K562 (cell line): ENCODE measurements at regions not wholly inside any gene's neighbourhood (a gene's known extent, or its start where the extent isn't known, plus 50 kb on each side); places are given as distances from the start of the nearest gene placed in this dataset.

ENCODE experiments used
- CAMTA2 ChIP-seq: fragments of 250-450 bp; sonication (Bioruptor Pico); conservative IDR thresholded peaks from 2 replicates; pipeline ENCODE4 v1.5.1; 2022
- CHD4 ChIP-seq: fragments of 200-600 bp; sonication (generic); IDR thresholded peaks from 3 replicates; pipeline ENCODE4 v1.6.1; 2012; ENCODE audit warnings: low read depth, mild to moderate bottlenecking, mixed read lengths, low read length, inconsistent platforms; ENCODE audit not compliant: insufficient read depth, insufficient replicate concordance, poor library complexity, severe bottlenecking
- EP300 ChIP-seq: IDR thresholded peaks from 2 replicates; pipeline ENCODE4 v1.6.1; 2012; ENCODE audit warnings: low read length, improper control_type of control experiment
- HDAC2 ChIP-seq: fragments of 450-650 bp; IDR thresholded peaks from 2 replicates; pipeline ENCODE4 v1.6.1; 2016; ENCODE audit warnings: mild to moderate bottlenecking
- MEF2A ChIP-seq: IDR thresholded peaks from 2 replicates; pipeline ENCODE4 v1.6.1; 2011; ENCODE audit warnings: low read depth, mild to moderate bottlenecking, low read length, moderate library complexity; ENCODE audit not compliant: control insufficient read depth
- MYC ChIP-seq, 2 experiments: fragments of 250-450 bp in 1 of 2; sonication (Bioruptor Pico) in 1 of 2; IDR thresholded peaks; 2 replicates each; pipeline versions ENCODE4 v1.5.1 to v1.6.1; 2012 to 2021; ENCODE audit warnings: low read depth in 2 of 2, borderline replicate concordance in 1 of 2, improper control_type of control experiment in 1 of 2, low read length in 1 of 2, mild to moderate bottlenecking in 1 of 2, moderate library complexity in 1 of 2
- TAF15 ChIP-seq: fragments of 200-400 bp; formaldehyde crosslinking; IDR thresholded peaks from 2 replicates; pipeline ENCODE4 v1.6.1; 2017; ENCODE audit warnings: mild to moderate bottlenecking, low read depth, low read length, moderate library complexity
- ZNF282 ChIP-seq: sonication (generic); formaldehyde crosslinking; IDR thresholded peaks from 2 replicates; pipeline ENCODE4 v1.8.1; 2023; ENCODE audit warnings: missing genetic modification reagents
- ZNF57 ChIP-seq: fragments of 450-650 bp; formaldehyde crosslinking; IDR thresholded peaks from 2 replicates; pipeline ENCODE4 v1.4.0; 2020; ENCODE audit warnings: mild to moderate bottlenecking, moderate library complexity
- TF ChIP-seq, protein P1 (sequence below), 3 experiments: IDR thresholded peaks in 2 of 3; conservative IDR thresholded peaks in 1 of 3; 2 replicates each; pipeline ENCODE4 v1.5.1; 2011 to 2012; ENCODE audit warnings: low read length in 3 of 3, mild to moderate bottlenecking in 3 of 3, control low read depth in 2 of 3, improper control_type of control experiment in 1 of 3, inconsistent platforms in 1 of 3, low read depth in 1 of 3, mixed read lengths in 1 of 3, moderate library complexity in 1 of 3; ENCODE audit not compliant: insufficient read depth in 2 of 3
- TF ChIP-seq, protein P2 (sequence below): sonication (generic); formaldehyde crosslinking; IDR thresholded peaks from 2 replicates; pipeline ENCODE4 v1.8.1; 2022; ENCODE audit warnings: missing genetic modification reagents

DNA sequence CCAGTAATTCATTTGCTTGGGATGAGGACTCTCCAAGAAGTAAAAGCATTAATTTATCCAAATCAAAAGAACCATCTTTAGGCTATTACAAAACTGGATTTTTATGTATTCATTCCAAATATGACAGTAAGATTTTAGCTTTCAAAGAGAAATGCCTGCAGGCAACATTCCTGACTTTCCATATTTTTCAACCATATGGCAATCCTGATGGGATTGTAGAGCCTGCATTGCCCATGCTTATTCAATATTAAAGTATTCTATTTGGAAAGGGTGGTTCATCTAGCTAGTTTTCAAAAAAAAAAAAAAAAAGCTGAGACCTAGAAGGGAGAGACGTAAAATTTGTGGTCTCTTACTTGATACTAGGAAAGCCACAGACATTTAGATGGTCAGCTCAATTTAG, 1253.7 kb downstream of the LRFN5 start:
- TF ChIP-seq ZNF282 (CRISPR knock-in tag) (no peak), MEF2A (no peak), EP300 (no peak), MYC (IDR thresholded peaks at IDR 0.05; ENCODE audit: low read depth, low read length) (no peak), MYC (CRISPR knock-in tag; IDR thresholded peaks at IDR 0.05; ENCODE audit: borderline replicate concordance, low read depth) (no peak), CAMTA2 (CRISPR knock-in tag) (no peak), TAF15 (no peak), HDAC2 (no peak), CHD4 (no peak), ZNF57 (CRISPR knock-in tag) (no peak)
- TF ChIP-seq, protein P1, sequence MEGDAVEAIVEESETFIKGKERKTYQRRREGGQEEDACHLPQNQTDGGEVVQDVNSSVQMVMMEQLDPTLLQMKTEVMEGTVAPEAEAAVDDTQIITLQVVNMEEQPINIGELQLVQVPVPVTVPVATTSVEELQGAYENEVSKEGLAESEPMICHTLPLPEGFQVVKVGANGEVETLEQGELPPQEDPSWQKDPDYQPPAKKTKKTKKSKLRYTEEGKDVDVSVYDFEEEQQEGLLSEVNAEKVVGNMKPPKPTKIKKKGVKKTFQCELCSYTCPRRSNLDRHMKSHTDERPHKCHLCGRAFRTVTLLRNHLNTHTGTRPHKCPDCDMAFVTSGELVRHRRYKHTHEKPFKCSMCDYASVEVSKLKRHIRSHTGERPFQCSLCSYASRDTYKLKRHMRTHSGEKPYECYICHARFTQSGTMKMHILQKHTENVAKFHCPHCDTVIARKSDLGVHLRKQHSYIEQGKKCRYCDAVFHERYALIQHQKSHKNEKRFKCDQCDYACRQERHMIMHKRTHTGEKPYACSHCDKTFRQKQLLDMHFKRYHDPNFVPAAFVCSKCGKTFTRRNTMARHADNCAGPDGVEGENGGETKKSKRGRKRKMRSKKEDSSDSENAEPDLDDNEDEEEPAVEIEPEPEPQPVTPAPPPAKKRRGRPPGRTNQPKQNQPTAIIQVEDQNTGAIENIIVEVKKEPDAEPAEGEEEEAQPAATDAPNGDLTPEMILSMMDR (IDR thresholded peaks at IDR 0.05 in 2 of 3, conservative IDR thresholded peaks at IDR 0.05 in 1 of 3; ENCODE audit: insufficient read depth in 2 of 3, low read depth in 1 of 3, low read length in 3 of 3): no peak
- TF ChIP-seq, protein P2, sequence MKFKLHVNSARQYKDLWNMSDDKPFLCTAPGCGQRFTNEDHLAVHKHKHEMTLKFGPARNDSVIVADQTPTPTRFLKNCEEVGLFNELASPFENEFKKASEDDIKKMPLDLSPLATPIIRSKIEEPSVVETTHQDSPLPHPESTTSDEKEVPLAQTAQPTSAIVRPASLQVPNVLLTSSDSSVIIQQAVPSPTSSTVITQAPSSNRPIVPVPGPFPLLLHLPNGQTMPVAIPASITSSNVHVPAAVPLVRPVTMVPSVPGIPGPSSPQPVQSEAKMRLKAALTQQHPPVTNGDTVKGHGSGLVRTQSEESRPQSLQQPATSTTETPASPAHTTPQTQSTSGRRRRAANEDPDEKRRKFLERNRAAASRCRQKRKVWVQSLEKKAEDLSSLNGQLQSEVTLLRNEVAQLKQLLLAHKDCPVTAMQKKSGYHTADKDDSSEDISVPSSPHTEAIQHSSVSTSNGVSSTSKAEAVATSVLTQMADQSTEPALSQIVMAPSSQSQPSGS: no peak
